ENCODE measurements at regions not wholly inside any gene's neighbourhood (a gene's known extent, or its start where the extent isn't known, plus 50 kb on each side); places are given as distances from the start of the nearest gene placed in this dataset.

- H3K27ac ChIP-seq (ENCODE audit: low read length in 2 of 2): no peak overlapping the region
- WGBS (ENCODE audit: insufficient coverage): no CpG with 5 or more reads among the region's 2 CpGs
- ChIA-PET POLR2A (no interaction called here), CTCF (no interaction called here)
- TF ChIP-seq, protein P1, sequence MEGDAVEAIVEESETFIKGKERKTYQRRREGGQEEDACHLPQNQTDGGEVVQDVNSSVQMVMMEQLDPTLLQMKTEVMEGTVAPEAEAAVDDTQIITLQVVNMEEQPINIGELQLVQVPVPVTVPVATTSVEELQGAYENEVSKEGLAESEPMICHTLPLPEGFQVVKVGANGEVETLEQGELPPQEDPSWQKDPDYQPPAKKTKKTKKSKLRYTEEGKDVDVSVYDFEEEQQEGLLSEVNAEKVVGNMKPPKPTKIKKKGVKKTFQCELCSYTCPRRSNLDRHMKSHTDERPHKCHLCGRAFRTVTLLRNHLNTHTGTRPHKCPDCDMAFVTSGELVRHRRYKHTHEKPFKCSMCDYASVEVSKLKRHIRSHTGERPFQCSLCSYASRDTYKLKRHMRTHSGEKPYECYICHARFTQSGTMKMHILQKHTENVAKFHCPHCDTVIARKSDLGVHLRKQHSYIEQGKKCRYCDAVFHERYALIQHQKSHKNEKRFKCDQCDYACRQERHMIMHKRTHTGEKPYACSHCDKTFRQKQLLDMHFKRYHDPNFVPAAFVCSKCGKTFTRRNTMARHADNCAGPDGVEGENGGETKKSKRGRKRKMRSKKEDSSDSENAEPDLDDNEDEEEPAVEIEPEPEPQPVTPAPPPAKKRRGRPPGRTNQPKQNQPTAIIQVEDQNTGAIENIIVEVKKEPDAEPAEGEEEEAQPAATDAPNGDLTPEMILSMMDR (IDR thresholded peaks at IDR 0.05): no peak
- no peak for TF ChIP-seq EZH2 (IDR thresholded peaks at IDR 0.05; ENCODE audit: borderline replicate concordance, insufficient read depth, low read depth, low read length, poor library complexity, severe bottlenecking)
- no peak for DNase-seq
- Mint-ChIP-seq H3K4me3 (no peak overlapping the region), H3K4me1 (no peaks in the 10 kb centered on the region), H3K9me3 (ENCODE audit: insufficient read depth) (no peaks in the 10 kb centered on the region), H3K27ac (no peak overlapping the region), H3K27me3 (peaks cover 16% of the 10 kb centered on the region)
- H3K4me1 ChIP-seq (ENCODE audit: control insufficient read depth in 2 of 2, insufficient read depth in 2 of 2, low read length in 2 of 2): no peaks in the 10 kb centered on the region
- no peaks in the 10 kb centered on the region for H3K79me2 ChIP-seq (ENCODE audit: control insufficient read depth, insufficient read depth, low read length)
- intact Hi-C loops (cut with micrococcal nuclease): no loop called here
- H3K9ac ChIP-seq (ENCODE audit: low read length): no peak overlapping the region
- H3K36me3 ChIP-seq (replicated peaks in 1 of 2; ENCODE audit: control extremely low read depth in 1 of 2, control insufficient read depth in 1 of 2, extremely low read depth in 1 of 2, insufficient read depth in 2 of 2, low read length in 1 of 2): no peaks in the 10 kb centered on the region
- H3K9me3 ChIP-seq (ENCODE audit: control extremely low read depth in 1 of 3, control insufficient read depth in 2 of 3, insufficient read depth in 1 of 3, low read length in 2 of 3): no peaks in the 10 kb centered on the region
- no peaks in the 10 kb centered on the region for H4K20me1 ChIP-seq (ENCODE audit: control insufficient read depth, insufficient read depth, low read length, poor library complexity, severe bottlenecking)
- no peak for ATAC-seq (ENCODE audit: low read depth)
- no peak overlapping the region for H2AFZ ChIP-seq (ENCODE audit: insufficient read depth, low read depth, low read length, poor library complexity, severe bottlenecking)
- H3K27me3 ChIP-seq (replicated peaks in 1 of 4; ENCODE audit: control extremely low read depth in 1 of 4, control insufficient read depth in 3 of 4, insufficient read depth in 4 of 4, low read length in 3 of 4): no peaks in the 10 kb centered on the region
- H3K4me3 ChIP-seq (ENCODE audit: control extremely low read depth in 1 of 5, extremely low read depth in 1 of 5, insufficient read depth in 1 of 5, low read depth in 2 of 5, low read length in 4 of 5): no peak overlapping the region
- H3K4me2 ChIP-seq (replicated peaks; ENCODE audit: low read depth, low read length, poor library complexity, severe bottlenecking): no peak overlapping the region
These were observed 87.6 kb downstream of the CTH start for GRCh38 chr1:70498666-70499065.

DNA sequence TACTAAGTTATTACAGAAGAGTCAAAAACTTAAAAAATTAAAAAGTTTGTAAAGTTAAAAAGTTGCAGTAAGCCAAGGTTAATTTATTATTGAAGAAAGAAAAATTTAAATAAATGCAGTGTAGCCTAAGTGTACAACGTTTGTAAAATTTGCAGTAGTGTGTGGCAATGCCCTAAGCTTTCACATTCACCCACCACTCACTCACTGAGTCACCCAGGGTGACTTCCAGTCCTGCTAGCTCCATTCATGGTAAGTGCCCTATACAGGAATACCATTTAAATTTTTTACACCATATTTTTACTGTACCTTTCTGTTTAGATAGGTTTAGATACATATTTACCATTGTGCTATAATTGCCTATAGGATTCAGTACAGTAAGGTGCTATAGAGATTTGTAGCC, 88.6 kb downstream of the CTH start:
- Histone ChIP-seq H3K4me2 (replicated peaks; ENCODE audit: low read depth, low read length, poor library complexity, severe bottlenecking) (no peak overlapping the region), H3K4me1 (ENCODE audit: control insufficient read depth in 2 of 2, insufficient read depth in 2 of 2, low read length in 2 of 2) (no peaks in the 10 kb centered on the region), H3K9ac (ENCODE audit: low read length) (no peak overlapping the region), H3K79me2 (ENCODE audit: control insufficient read depth, insufficient read depth, low read length) (no peaks in the 10 kb centered on the region), H3K27me3 (replicated peaks in 1 of 4; ENCODE audit: control extremely low read depth in 1 of 4, control insufficient read depth in 3 of 4, insufficient read depth in 4 of 4, low read length in 3 of 4) (no peaks in the 10 kb centered on the region), H2AFZ (ENCODE audit: insufficient read depth, low read depth, low read length, poor library complexity, severe bottlenecking) (no peak overlapping the region), H3K9me3 (ENCODE audit: control extremely low read depth in 1 of 3, control insufficient read depth in 2 of 3, insufficient read depth in 1 of 3, low read length in 2 of 3) (no peaks in the 10 kb centered on the region), H3K27ac (ENCODE audit: low read length in 2 of 2) (no peak overlapping the region), H4K20me1 (ENCODE audit: control insufficient read depth, insufficient read depth, low read length, poor library complexity, severe bottlenecking) (no peaks in the 10 kb centered on the region), H3K36me3 (replicated peaks in 1 of 2; ENCODE audit: control extremely low read depth in 1 of 2, control insufficient read depth in 1 of 2, extremely low read depth in 1 of 2, insufficient read depth in 2 of 2, low read length in 1 of 2) (no peaks in the 10 kb centered on the region), H3K4me3 (ENCODE audit: control extremely low read depth in 1 of 5, extremely low read depth in 1 of 5, insufficient read depth in 1 of 5, low read depth in 2 of 5, low read length in 4 of 5) (no peak overlapping the region)
- no peaks in the 10 kb centered on the region for H3K9me3 Mint-ChIP-seq (ENCODE audit: insufficient read depth)
- ChIA-PET POLR2A (no interaction called here), CTCF (interaction anchor here (0.8 kb wide), 1 partner anchor 8 kb away, joined by 3 read pairs; no protein-coding TSS in a partner anchor)
- no CpG with 5 or more reads among the region's 1 CpG for WGBS (ENCODE audit: insufficient coverage)
- DNase-seq: no peak
- intact Hi-C loops (cut with micrococcal nuclease): no loop called here
- H3K27ac Mint-ChIP-seq: no peak overlapping the region
- peaks cover 19% of the 10 kb centered on the region for H3K27me3 Mint-ChIP-seq
- no peak for ATAC-seq (ENCODE audit: low read depth)
- no peaks in the 10 kb centered on the region for H3K4me1 Mint-ChIP-seq
- TF ChIP-seq, protein P1 (IDR thresholded peaks at IDR 0.05): no peak
- H3K4me3 Mint-ChIP-seq: no peak overlapping the region
